ENCODE measurements at regions not wholly inside any gene's neighbourhood (a gene's known extent, or its start where the extent isn't known, plus 50 kb on each side); places are given as distances from the start of the nearest gene placed in this dataset.
"Not testable (repeated sequence)": the region's sequence is repeated elsewhere in the genome, so short reads cannot be mapped to it uniquely, and the experiment has no call there.

GRCh38 chr11:49372137-49372536 lies 163.7 kb upstream of the FOLH1 start:
- H3K27ac ChIP-seq (ENCODE audit: low read depth, low read length); H4K20me1 ChIP-seq (replicated peaks in 1 of 2; ENCODE audit: control insufficient read depth in 1 of 2, insufficient read depth in 2 of 2, low read length in 2 of 2); H4K8ac ChIP-seq (ENCODE audit: extremely low read depth, insufficient read depth, low read length); DNase-seq (ENCODE audit: low read depth in 1 of 2, low spot score in 2 of 2); H3K18ac ChIP-seq (ENCODE audit: extremely low read depth, low read length); CTCF ChIA-PET (ENCODE audit: partially characterized antibody); H3K23ac ChIP-seq (ENCODE audit: insufficient read length); H3K4me3 ChIP-seq (ENCODE audit: extremely low read depth in 1 of 4, insufficient read depth in 2 of 4, low read depth in 3 of 4, low read length in 4 of 4); H3K79me1 ChIP-seq (ENCODE audit: low read depth, low read length); H3K56ac ChIP-seq (replicated peaks; ENCODE audit: insufficient read length, low read depth, low read length); H3K4me1 ChIP-seq (replicated peaks in 1 of 4; ENCODE audit: control insufficient read depth in 3 of 4, insufficient read depth in 4 of 4, low read length in 3 of 4); H2BK15ac ChIP-seq (ENCODE audit: low read length); H4K5ac ChIP-seq (ENCODE audit: insufficient read length, low read depth, low read length); H2BK12ac ChIP-seq (ENCODE audit: low read depth, low read length); H4K91ac ChIP-seq (replicated peaks; ENCODE audit: insufficient read length, low read length); H2BK20ac ChIP-seq (ENCODE audit: low read length); H3K14ac ChIP-seq (ENCODE audit: insufficient read length); H3K4ac ChIP-seq (replicated peaks; ENCODE audit: insufficient read length, low read depth, low read length); H3K27me3 ChIP-seq (replicated peaks in 1 of 4; ENCODE audit: control insufficient read depth in 3 of 4, extremely low read depth in 1 of 4, insufficient read depth in 3 of 4, low read length in 3 of 4); H2AFZ ChIP-seq (ENCODE audit: low read length); H2AK5ac ChIP-seq (ENCODE audit: low read depth, low read length); H3K9ac ChIP-seq (replicated peaks in 1 of 4; ENCODE audit: extremely low read depth in 1 of 4, low read depth in 3 of 4, low read length in 3 of 4); H3K23me2 ChIP-seq (ENCODE audit: low read depth, low read length); H3K4me2 ChIP-seq (ENCODE audit: insufficient read depth in 1 of 2, low read depth in 2 of 2, low read length in 2 of 2); H2BK120ac ChIP-seq (replicated peaks; ENCODE audit: low read depth, low read length); H2BK5ac ChIP-seq (ENCODE audit: low read depth, low read length); H3K79me2 ChIP-seq (ENCODE audit: control insufficient read depth in 1 of 2, insufficient read depth in 2 of 2, low read length in 2 of 2); POLR2A ChIA-PET (ENCODE audit: partially characterized antibody); H3K36me3 ChIP-seq (ENCODE audit: control insufficient read depth in 2 of 4, insufficient read depth in 4 of 4, low read length in 3 of 4): not testable (repeated sequence)
- H3K9me3 ChIP-seq (ENCODE audit: insufficient read depth in 2 of 2, low read depth in 1 of 2, low read length in 1 of 2) = peaks cover 7 to 16% of the 10 kb centered on the region in 2 experiments; a peak in 3 of 4 replicates
- peak; percentile 52 for FAIRE-seq

DNA sequence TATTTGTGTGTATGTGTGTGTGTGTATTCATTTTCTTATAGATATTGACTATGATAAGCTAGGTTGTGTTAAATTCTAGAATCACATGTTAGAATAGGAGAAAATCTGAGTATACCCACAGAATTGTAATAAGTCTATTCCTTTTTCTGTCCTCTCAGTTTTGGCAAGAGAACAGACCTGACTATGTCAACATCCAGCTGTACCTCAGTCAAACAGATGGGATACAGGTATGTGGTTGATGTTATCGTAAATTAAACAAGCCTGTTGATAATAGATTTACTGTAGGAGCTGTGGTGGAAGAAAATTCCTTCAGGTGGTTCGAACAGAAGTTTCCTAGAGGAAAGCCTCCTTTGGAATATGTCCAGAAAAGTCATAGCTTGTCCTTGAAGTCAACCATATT lies 160.2 kb upstream of the FOLH1 start:
- CTCF ChIA-PET (ENCODE audit: partially characterized antibody); FAIRE-seq; H3K4me3 ChIP-seq (ENCODE audit: extremely low read depth in 1 of 4, insufficient read depth in 2 of 4, low read depth in 3 of 4, low read length in 4 of 4); H4K91ac ChIP-seq (replicated peaks; ENCODE audit: insufficient read length, low read length); H3K4me1 ChIP-seq (replicated peaks in 1 of 4; ENCODE audit: control insufficient read depth in 3 of 4, insufficient read depth in 4 of 4, low read length in 3 of 4); H2BK5ac ChIP-seq (ENCODE audit: low read depth, low read length); H2AFZ ChIP-seq (ENCODE audit: low read length); H2BK12ac ChIP-seq (ENCODE audit: low read depth, low read length); H3K14ac ChIP-seq (ENCODE audit: insufficient read length); H4K5ac ChIP-seq (ENCODE audit: insufficient read length, low read depth, low read length); H3K27ac ChIP-seq (ENCODE audit: low read depth, low read length); H2AK5ac ChIP-seq (ENCODE audit: low read depth, low read length); H3K23me2 ChIP-seq (ENCODE audit: low read depth, low read length); H3K9ac ChIP-seq (replicated peaks in 1 of 4; ENCODE audit: extremely low read depth in 1 of 4, low read depth in 3 of 4, low read length in 3 of 4); H4K8ac ChIP-seq (ENCODE audit: extremely low read depth, insufficient read depth, low read length); H3K56ac ChIP-seq (replicated peaks; ENCODE audit: insufficient read length, low read depth, low read length); DNase-seq (ENCODE audit: low read depth in 1 of 2, low spot score in 2 of 2); H3K4ac ChIP-seq (replicated peaks; ENCODE audit: insufficient read length, low read depth, low read length); POLR2A ChIA-PET (ENCODE audit: partially characterized antibody); H3K27me3 ChIP-seq (replicated peaks in 1 of 4; ENCODE audit: control insufficient read depth in 3 of 4, extremely low read depth in 1 of 4, insufficient read depth in 3 of 4, low read length in 3 of 4); H3K18ac ChIP-seq (ENCODE audit: extremely low read depth, low read length); H3K36me3 ChIP-seq (ENCODE audit: control insufficient read depth in 2 of 4, insufficient read depth in 4 of 4, low read length in 3 of 4); H2BK20ac ChIP-seq (ENCODE audit: low read length); H2BK120ac ChIP-seq (replicated peaks; ENCODE audit: low read depth, low read length); H3K23ac ChIP-seq (ENCODE audit: insufficient read length); H2BK15ac ChIP-seq (ENCODE audit: low read length); H3K4me2 ChIP-seq (ENCODE audit: insufficient read depth in 1 of 2, low read depth in 2 of 2, low read length in 2 of 2); H3K79me1 ChIP-seq (ENCODE audit: low read depth, low read length); H3K79me2 ChIP-seq (ENCODE audit: control insufficient read depth in 1 of 2, insufficient read depth in 2 of 2, low read length in 2 of 2); H4K20me1 ChIP-seq (replicated peaks in 1 of 2; ENCODE audit: control insufficient read depth in 1 of 2, insufficient read depth in 2 of 2, low read length in 2 of 2): not testable (repeated sequence)
- WGBS, 2 experiments (ENCODE audit: extremely low coverage in 1 of 2, insufficient coverage in 1 of 2, insufficient read length in 1 of 2, insufficient replicate concordance in 2 of 2, low coverage in 1 of 2, low lambda C conversion rate in 2 of 2, missing lambda C conversion rate in 1 of 2) = 94% methylated on average over 2 of the region's 2 CpGs; no CpG with 5 or more reads in 1 of the 2 experiments
- peaks cover 19% of the 10 kb centered on the region in 2 experiments for H3K9me3 ChIP-seq (ENCODE audit: insufficient read depth in 2 of 2, low read depth in 1 of 2, low read length in 1 of 2)

Measured in H1 (cell line).